ENCODE measurements at regions not wholly inside any gene's neighbourhood (a gene's known extent, or its start where the extent isn't known, plus 50 kb on each side); places are given as distances from the start of the nearest gene placed in this dataset.

GRCh38 chrX:45873781-45874180 is 671.4 kb downstream of the ZNF674 start:
- no peaks in the 10 kb centered on the region for H3K9me3 ChIP-seq (replicated peaks; ENCODE audit: control insufficient read depth, insufficient read depth, low read depth, low read length)
- no peak overlapping the region for H3K9ac ChIP-seq (ENCODE audit: insufficient read depth in 1 of 2, low read depth in 2 of 2, low read length in 2 of 2)
- DNase-seq (ENCODE audit: extremely low read depth in 1 of 4, low spot score in 3 of 4) (no peak), ATAC-seq (no peak), FAIRE-seq (no peak)
- intact Hi-C loops (cut with micrococcal nuclease) (no loop called here), in situ Hi-C loops (cut with MboI) (no loop called here)
- BruUV-seq (replicated peaks) = no TSS peak
- CTCF ChIA-PET (ENCODE audit: low intra/inter-chr PET ratio) = no interaction called here
- no peaks in the 10 kb centered on the region for H4K20me1 ChIP-seq (replicated peaks; ENCODE audit: control insufficient read depth, insufficient read depth, low read length)
- H3K4me3 ChIP-seq = no peak overlapping the region
- H3K36me3 ChIP-seq (ENCODE audit: control insufficient read depth, insufficient read depth, low read length) = no peaks in the 10 kb centered on the region
- H3K4me2 ChIP-seq (ENCODE audit: insufficient read depth, low read length) = no peak overlapping the region
- H2AFZ ChIP-seq (ENCODE audit: low read depth, low read length) = no peak overlapping the region
- H3K27ac ChIP-seq (ENCODE audit: extremely low read depth, low read depth, low read length) = no peak overlapping the region
- no peaks in the 10 kb centered on the region for H3K79me2 ChIP-seq (ENCODE audit: control insufficient read depth, insufficient read depth, low read length)
- H3K4me1 ChIP-seq (replicated peaks in 1 of 2; ENCODE audit: control insufficient read depth in 2 of 2, insufficient read depth in 2 of 2, low read length in 2 of 2) = no peaks in the 10 kb centered on the region
- H3K9me1 ChIP-seq (ENCODE audit: control insufficient read depth, insufficient read depth, low read length) = no peaks in the 10 kb centered on the region
- WGBS (ENCODE audit: insufficient coverage, low coverage, missing lambda C conversion rate) = 0% methylated on average over 3 of the region's 3 CpGs
- no peaks in the 10 kb centered on the region; a peak in 1 of 5 replicates for H3K27me3 ChIP-seq (ENCODE audit: control insufficient read depth in 2 of 2, insufficient read depth in 2 of 2, low read length in 2 of 2)
- POLR2A ChIA-PET = no interaction called here
- TF ChIP-seq PPARD (CRISPR knock-in tag; IDR thresholded peaks at IDR 0.05) (no peak), RNF2 (IDR thresholded peaks at IDR 0.05) (no peak), NR1H2 (CRISPR knock-in tag; IDR thresholded peaks at IDR 0.05) (no peak), BCL6 (CRISPR knock-in tag; IDR thresholded peaks at IDR 0.05) (no peak), IFI16 (CRISPR knock-in tag; IDR thresholded peaks at IDR 0.05) (no peak), ZNF318 (IDR thresholded peaks at IDR 0.05; ENCODE audit: borderline replicate concordance in 1 of 2, low read depth in 1 of 2) (no peak), ZNF717 (CRISPR knock-in tag; IDR thresholded peaks at IDR 0.05) (no peak), TBL1XR1 (IDR thresholded peaks at IDR 0.05; ENCODE audit: low read length in 2 of 2) (no peak), CREB5 (CRISPR knock-in tag; IDR thresholded peaks at IDR 0.05) (no peak), KAT7 (CRISPR knock-in tag; IDR thresholded peaks at IDR 0.05; ENCODE audit: borderline replicate concordance) (no peak), MCM3 (IDR thresholded peaks at IDR 0.05) (no peak), SMAD3 (CRISPR knock-in tag; conservative IDR thresholded peaks at IDR 0.05) (no peak), GTF2A2 (tag; IDR thresholded peaks at IDR 0.05) (no peak)
